Mammary epithelial cell (primary cell): ENCODE measurements at regions not wholly inside any gene's neighbourhood (a gene's known extent, or its start where the extent isn't known, plus 50 kb on each side); places are given as distances from the start of the nearest gene placed in this dataset.

ENCODE experiments used
- EZH2 ChIP-seq: IDR thresholded peaks from 2 replicates; pipeline ENCODE4 v1.6.1; 2012; ENCODE audit warnings: low read length, inconsistent platforms, borderline replicate concordance
- TF ChIP-seq, protein P1 (sequence below), 2 donors: IDR thresholded peaks in 1 of 2; conservative IDR thresholded peaks in 1 of 2; 2 replicates each; pipeline ENCODE4 v1.5.1; 2011 to 2012; ENCODE audit warnings: inconsistent platforms in 2 of 2, low read length in 2 of 2, mild to moderate bottlenecking in 2 of 2, control low read depth in 1 of 2, low read depth in 1 of 2; ENCODE audit not compliant: insufficient read depth in 1 of 2; ENCODE audit errors: extremely low read depth in 1 of 2

DNA sequence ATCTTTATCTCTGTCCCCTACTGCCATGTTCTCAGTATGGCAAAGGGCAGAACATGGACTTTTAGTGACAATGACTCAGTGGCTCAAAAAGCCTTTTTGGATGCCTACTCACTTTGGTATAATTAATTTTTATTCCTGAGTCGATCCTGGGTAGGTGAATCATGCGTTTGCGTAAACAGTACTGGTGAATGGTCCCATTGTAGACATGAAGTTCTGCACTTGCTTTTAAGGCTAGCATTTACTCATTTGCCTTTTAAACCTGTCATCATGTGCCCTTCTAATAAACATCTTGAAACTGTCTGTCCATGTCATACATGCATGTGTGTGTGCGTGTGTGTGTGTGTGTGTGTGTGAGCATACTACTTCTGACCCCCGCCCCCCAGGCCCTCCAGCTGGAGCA, 223.0 kb downstream of the AUH start:
- TF ChIP-seq, protein P1, sequence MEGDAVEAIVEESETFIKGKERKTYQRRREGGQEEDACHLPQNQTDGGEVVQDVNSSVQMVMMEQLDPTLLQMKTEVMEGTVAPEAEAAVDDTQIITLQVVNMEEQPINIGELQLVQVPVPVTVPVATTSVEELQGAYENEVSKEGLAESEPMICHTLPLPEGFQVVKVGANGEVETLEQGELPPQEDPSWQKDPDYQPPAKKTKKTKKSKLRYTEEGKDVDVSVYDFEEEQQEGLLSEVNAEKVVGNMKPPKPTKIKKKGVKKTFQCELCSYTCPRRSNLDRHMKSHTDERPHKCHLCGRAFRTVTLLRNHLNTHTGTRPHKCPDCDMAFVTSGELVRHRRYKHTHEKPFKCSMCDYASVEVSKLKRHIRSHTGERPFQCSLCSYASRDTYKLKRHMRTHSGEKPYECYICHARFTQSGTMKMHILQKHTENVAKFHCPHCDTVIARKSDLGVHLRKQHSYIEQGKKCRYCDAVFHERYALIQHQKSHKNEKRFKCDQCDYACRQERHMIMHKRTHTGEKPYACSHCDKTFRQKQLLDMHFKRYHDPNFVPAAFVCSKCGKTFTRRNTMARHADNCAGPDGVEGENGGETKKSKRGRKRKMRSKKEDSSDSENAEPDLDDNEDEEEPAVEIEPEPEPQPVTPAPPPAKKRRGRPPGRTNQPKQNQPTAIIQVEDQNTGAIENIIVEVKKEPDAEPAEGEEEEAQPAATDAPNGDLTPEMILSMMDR (conservative IDR thresholded peaks at IDR 0.05 in 1 of 2, IDR thresholded peaks at IDR 0.05 in 1 of 2; ENCODE audit: extremely low read depth in 1 of 2, insufficient read depth in 1 of 2, low read depth in 1 of 2, low read length in 2 of 2) = no peak
- no peak for TF ChIP-seq EZH2
